Calu3 (cell line): ENCODE measurements at regions not wholly inside any gene's neighbourhood (a gene's known extent, or its start where the extent isn't known, plus 50 kb on each side); places are given as distances from the start of the nearest gene placed in this dataset.

Experiments
- BruUV-seq: library from RNA; stranded (reverse); fragments of 400-500 nt; replicated peaks from 2 replicates; lab custom pipeline; 2021; lab: Mats Ljungman, UMichigan
- CTCF ChIA-PET: fragments of 300-600 bp; sonication (Branson Sonifier 250); formaldehyde crosslinking; loops from one replicate; lab custom pipeline; 2022; ENCODE audit warnings: antibody characterized with exemption; lab: Charles Lee
- DNase-seq: peaks from one replicate; pipeline ENCODE4 v3.0.0; 2022
- H3K27ac Mint-ChIP-seq: one replicate; pipeline ENCODE4 v1.8.0; 2022; ENCODE audit warnings: mixed read lengths; ENCODE audit not compliant: unreplicated experiment
- H3K27me3 Mint-ChIP-seq: one replicate; pipeline ENCODE4 v1.8.0; 2022; ENCODE audit warnings: mixed read lengths; ENCODE audit not compliant: unreplicated experiment
- H3K36me3 Mint-ChIP-seq: one replicate; pipeline ENCODE4 v1.8.0; 2022; ENCODE audit warnings: mild to moderate bottlenecking, moderate library complexity, mixed read lengths; ENCODE audit not compliant: insufficient read depth, unreplicated experiment
- H3K4me1 Mint-ChIP-seq: one replicate; pipeline ENCODE4 v1.8.0; 2022; ENCODE audit warnings: mild to moderate bottlenecking, low read depth, mixed read lengths; ENCODE audit not compliant: unreplicated experiment
- H3K4me3 Mint-ChIP-seq: one replicate; pipeline ENCODE4 v1.8.0; 2022; ENCODE audit warnings: mild to moderate bottlenecking, low read depth, moderate library complexity, mixed read lengths; ENCODE audit not compliant: unreplicated experiment
- H3K9me3 Mint-ChIP-seq: one replicate; pipeline ENCODE4 v1.8.0; 2022; ENCODE audit warnings: low read depth, mixed read lengths; ENCODE audit not compliant: unreplicated experiment
- CTCF ChIP-seq: fragments of 200-600 bp; IDR thresholded peaks from one replicate; pipeline ENCODE4 v1.8.0; 2022; ENCODE audit warnings: antibody characterized with exemption; ENCODE audit not compliant: unreplicated experiment
- intact Hi-C: fragments of 100-400 bp; cut with micrococcal nuclease; formaldehyde crosslinking; loops from one replicate; pipeline ENCODE4 v1.10.0; 2022; ENCODE audit not compliant: unreplicated experiment

- no peaks in the 10 kb centered on the region for H3K4me1 Mint-ChIP-seq
- no peak for TF ChIP-seq CTCF
- H3K27me3 Mint-ChIP-seq, result no peaks in the 10 kb centered on the region
- CTCF ChIA-PET, result no interaction called here
- no peak overlapping the region for H3K27ac Mint-ChIP-seq
- no TSS peak for BruUV-seq
- H3K36me3 Mint-ChIP-seq, result no peaks in the 10 kb centered on the region
- DNase-seq, result no peak
- peaks cover 3% of the 10 kb centered on the region for H3K9me3 Mint-ChIP-seq
- no peak overlapping the region for H3K4me3 Mint-ChIP-seq
- intact Hi-C loops, result no loop called here
Observed at GRCh38 chr4:20341134-20341738, 89.5 kb downstream of the SLIT2 start.

DNA sequence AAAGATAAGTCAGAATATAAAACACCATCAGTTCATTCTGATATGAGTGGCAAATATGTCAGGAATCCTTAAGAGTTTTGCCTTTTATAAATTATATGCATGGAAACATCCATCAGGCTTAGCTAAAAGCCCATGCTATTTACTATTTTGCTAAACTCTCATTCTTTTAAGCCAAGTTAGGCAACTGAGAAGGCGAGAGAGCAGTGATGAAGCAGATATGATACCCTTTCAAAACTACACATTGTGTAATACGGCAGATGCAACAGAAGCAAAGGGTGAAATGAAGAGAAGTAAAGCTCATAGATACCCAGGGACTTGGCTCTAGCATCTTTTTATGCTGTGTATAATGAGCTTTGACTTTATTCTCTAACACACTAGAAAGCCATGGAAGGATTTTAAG lies 95.8 kb downstream of the SLIT2 start:
- H3K36me3 Mint-ChIP-seq, result no peaks in the 10 kb centered on the region
- no peaks in the 10 kb centered on the region for H3K4me1 Mint-ChIP-seq
- no peak overlapping the region for H3K4me3 Mint-ChIP-seq
- CTCF ChIA-PET, result no interaction called here
- H3K27me3 Mint-ChIP-seq, result no peaks in the 10 kb centered on the region
- no peaks in the 10 kb centered on the region for H3K9me3 Mint-ChIP-seq
- BruUV-seq, result no TSS peak
- DNase-seq, result no peak
- intact Hi-C loops, result no loop called here
- no peak for TF ChIP-seq CTCF
- no peak overlapping the region for H3K27ac Mint-ChIP-seq

DNA sequence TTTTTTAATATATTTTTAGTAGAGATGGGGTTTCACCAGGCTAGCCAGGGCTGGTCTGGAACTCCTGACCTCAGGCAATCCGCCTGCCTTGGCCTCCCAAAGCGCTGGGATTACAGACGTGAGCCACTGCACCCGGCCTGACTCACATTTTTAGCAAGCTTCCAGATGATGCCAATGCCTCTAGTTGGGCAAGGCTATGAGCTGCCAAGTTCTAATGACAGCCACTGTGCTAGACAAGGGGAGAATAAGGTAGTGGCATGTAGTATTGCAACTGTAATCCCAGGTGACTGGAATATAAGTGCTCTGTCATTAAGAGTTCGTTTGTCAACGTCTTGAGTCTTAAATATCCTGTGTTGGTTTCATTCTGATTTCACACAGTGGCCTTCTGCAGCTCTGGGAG lies 96.7 kb downstream of the SLIT2 start:
- DNase-seq, result no peak
- Mint-ChIP-seq H3K4me3 (no peak overlapping the region), H3K36me3 (no peaks in the 10 kb centered on the region), H3K9me3 (no peaks in the 10 kb centered on the region), H3K27ac (no peak overlapping the region), H3K4me1 (no peaks in the 10 kb centered on the region), H3K27me3 (no peaks in the 10 kb centered on the region)
- no peak for TF ChIP-seq CTCF
- no TSS peak for BruUV-seq
- intact Hi-C loops, result no loop called here
- CTCF ChIA-PET, result no interaction called here

- DNase-seq, result no peak
- Mint-ChIP-seq H3K9me3 (no peaks in the 10 kb centered on the region), H3K36me3 (no peaks in the 10 kb centered on the region), H3K27me3 (no peaks in the 10 kb centered on the region), H3K27ac (no peak overlapping the region), H3K4me3 (no peak overlapping the region), H3K4me1 (no peaks in the 10 kb centered on the region)
- no peak for TF ChIP-seq CTCF
- CTCF ChIA-PET, result no interaction called here
- intact Hi-C loops, result no loop called here
- BruUV-seq, result no TSS peak
Observed at GRCh38 chr4:20351360-20352162, 99.9 kb downstream of the SLIT2 start.
